ENCODE measurements at regions not wholly inside any gene's neighbourhood (a gene's known extent, or its start where the extent isn't known, plus 50 kb on each side); places are given as distances from the start of the nearest gene placed in this dataset.

GRCh38 chr3:67819447-67819846 is 165.0 kb upstream of the SUCLG2 start:
- no peak overlapping the region for H2BK20ac ChIP-seq (ENCODE audit: low read length)
- no peaks in the 10 kb centered on the region for H3K79me1 ChIP-seq (ENCODE audit: low read depth, low read length)
- CTCF ChIA-PET (ENCODE audit: partially characterized antibody), result interaction anchor here (0.6 to 2.3 kb wide), 24 partner anchors 10 to 1057 kb away, joined by 3 to 16 read pairs (median 3); no protein-coding TSS in a partner anchor
- H4K5ac ChIP-seq (ENCODE audit: insufficient read length, low read depth, low read length), result no peak overlapping the region
- H2BK5ac ChIP-seq (ENCODE audit: low read depth, low read length), result no peak overlapping the region
- 73% methylated on average over 1 of the region's 1 CpG; no CpG with 5 or more reads in 1 of the 2 experiments for WGBS, 2 experiments (ENCODE audit: extremely low coverage in 1 of 2, insufficient coverage in 1 of 2, insufficient read length in 1 of 2, insufficient replicate concordance in 2 of 2, low coverage in 1 of 2, low lambda C conversion rate in 2 of 2, missing lambda C conversion rate in 1 of 2)
- no peak overlapping the region for H3K4me2 ChIP-seq (ENCODE audit: insufficient read depth in 1 of 2, low read depth in 2 of 2, low read length in 2 of 2)
- H4K8ac ChIP-seq (ENCODE audit: extremely low read depth, insufficient read depth, low read length), result no peak overlapping the region
- no peak overlapping the region for H3K27ac ChIP-seq (ENCODE audit: low read depth, low read length)
- no peak overlapping the region for H2AK5ac ChIP-seq (ENCODE audit: low read depth, low read length)
- H3K56ac ChIP-seq (replicated peaks; ENCODE audit: insufficient read length, low read depth, low read length), result no peak overlapping the region
- no peak overlapping the region for H3K9ac ChIP-seq (replicated peaks in 1 of 4; ENCODE audit: extremely low read depth in 1 of 4, low read depth in 3 of 4, low read length in 3 of 4)
- no peak for FAIRE-seq
- no peak for DNase-seq (ENCODE audit: low read depth in 1 of 2, low spot score in 2 of 2)
- H3K23me2 ChIP-seq (ENCODE audit: low read depth, low read length), result no peaks in the 10 kb centered on the region
- no peak overlapping the region for H2BK12ac ChIP-seq (ENCODE audit: low read depth, low read length)
- no peaks in the 10 kb centered on the region for H3K4me1 ChIP-seq (replicated peaks in 1 of 4; ENCODE audit: control insufficient read depth in 3 of 4, insufficient read depth in 4 of 4, low read length in 3 of 4)
- no peaks in the 10 kb centered on the region for H3K79me2 ChIP-seq (ENCODE audit: control insufficient read depth in 1 of 2, insufficient read depth in 2 of 2, low read length in 2 of 2)
- H3K36me3 ChIP-seq (ENCODE audit: control insufficient read depth in 2 of 4, insufficient read depth in 4 of 4, low read length in 3 of 4), result no peaks in the 10 kb centered on the region
- no peaks in the 10 kb centered on the region for H3K9me3 ChIP-seq (ENCODE audit: insufficient read depth in 2 of 2, low read depth in 1 of 2, low read length in 1 of 2)
- H3K18ac ChIP-seq (ENCODE audit: extremely low read depth, low read length), result no peak overlapping the region
- H4K91ac ChIP-seq (replicated peaks; ENCODE audit: insufficient read length, low read length), result no peak overlapping the region
- POLR2A ChIA-PET (ENCODE audit: partially characterized antibody), result no interaction called here
- no peaks in the 10 kb centered on the region for H4K20me1 ChIP-seq (replicated peaks in 1 of 2; ENCODE audit: control insufficient read depth in 1 of 2, insufficient read depth in 2 of 2, low read length in 2 of 2)
- H3K14ac ChIP-seq (ENCODE audit: insufficient read length), result no peak overlapping the region
- no peak overlapping the region for H2BK120ac ChIP-seq (replicated peaks; ENCODE audit: low read depth, low read length)
- no peaks in the 10 kb centered on the region for H3K27me3 ChIP-seq (replicated peaks in 1 of 4; ENCODE audit: control insufficient read depth in 3 of 4, extremely low read depth in 1 of 4, insufficient read depth in 3 of 4, low read length in 3 of 4)
- no peak overlapping the region for H2AFZ ChIP-seq (ENCODE audit: low read length)
- TF ChIP-seq CHD1 (IDR thresholded peaks at IDR 0.05; ENCODE audit: low read depth, low read length) (no peak), RAD21 (IDR thresholded peaks at IDR 0.05 in 1 of 2, conservative IDR thresholded peaks at IDR 0.05 in 1 of 2; ENCODE audit: low read depth in 2 of 2, low read length in 2 of 2) (peak; percentile 78 to 81), CBX5 (IDR thresholded peaks at IDR 0.05; ENCODE audit: low read depth, low read length) (no peak), BCL11A (IDR thresholded peaks at IDR 0.05; ENCODE audit: low read depth in 2 of 2, low read length in 2 of 2) (no peak), EP300 (IDR thresholded peaks at IDR 0.05; ENCODE audit: borderline replicate concordance in 1 of 2, low read depth in 2 of 2, low read length in 2 of 2) (no peak), KDM1A (IDR thresholded peaks at IDR 0.05; ENCODE audit: borderline replicate concordance, low read length) (no peak), SRF (IDR thresholded peaks at IDR 0.05; ENCODE audit: low read depth, low read length) (no peak), CTCF (IDR thresholded peaks at IDR 0.05; ENCODE audit: control extremely low read depth in 1 of 3, insufficient read depth in 1 of 3, low read depth in 1 of 3, low read length in 3 of 3) (peak; percentile 17 to 77 (median 71))
- no peak overlapping the region for H3K4me3 ChIP-seq (ENCODE audit: extremely low read depth in 1 of 4, insufficient read depth in 2 of 4, low read depth in 3 of 4, low read length in 4 of 4)
- H3K23ac ChIP-seq (ENCODE audit: insufficient read length), result no peak overlapping the region
- no peak overlapping the region for H3K4ac ChIP-seq (replicated peaks; ENCODE audit: insufficient read length, low read depth, low read length)
- H2BK15ac ChIP-seq (ENCODE audit: low read length), result no peak overlapping the region
